Stimulated activated naive CD8-positive, alpha-beta T cell treated with anti-CD3 and anti-CD28 coated beads, Interleukin-15, Interleukin-2, amounts not matched to agents 100 ng/mL and 50 ng/mL, for 24 hours (primary cell): ENCODE measurements at regions not wholly inside any gene's neighbourhood (a gene's known extent, or its start where the extent isn't known, plus 50 kb on each side); places are given as distances from the start of the nearest gene placed in this dataset.

Source experiments
- H3K27ac Mint-ChIP-seq: one replicate; pipeline ENCODE4 v1.8.0; 2021; ENCODE audit warnings: mild to moderate bottlenecking, mixed read lengths
- H3K27me3 Mint-ChIP-seq: one replicate; pipeline ENCODE4 v1.8.0; 2021; ENCODE audit warnings: mixed read lengths
- H3K36me3 Mint-ChIP-seq: one replicate; pipeline ENCODE4 v1.8.0; 2021; ENCODE audit warnings: low read depth, mixed read lengths
- H3K4me1 Mint-ChIP-seq: one replicate; pipeline ENCODE4 v1.8.0; 2021; ENCODE audit warnings: low read depth, mixed read lengths
- H3K4me3 Mint-ChIP-seq: one replicate; pipeline ENCODE4 v1.8.0; 2021; ENCODE audit warnings: mild to moderate bottlenecking, mixed read lengths
- H3K9me3 Mint-ChIP-seq: one replicate; pipeline ENCODE4 v1.8.0; 2021; ENCODE audit warnings: mixed read lengths

GRCh38 chr13:26946684-26947343 lies 186.2 kb upstream of the GPR12 start:
- H3K36me3 Mint-ChIP-seq: no peaks in the 10 kb centered on the region
- H3K4me1 Mint-ChIP-seq: no peaks in the 10 kb centered on the region
- H3K27ac Mint-ChIP-seq: no peak overlapping the region
- H3K9me3 Mint-ChIP-seq: no peaks in the 10 kb centered on the region
- no peaks in the 10 kb centered on the region for H3K27me3 Mint-ChIP-seq
- H3K4me3 Mint-ChIP-seq: no peak overlapping the region

DNA sequence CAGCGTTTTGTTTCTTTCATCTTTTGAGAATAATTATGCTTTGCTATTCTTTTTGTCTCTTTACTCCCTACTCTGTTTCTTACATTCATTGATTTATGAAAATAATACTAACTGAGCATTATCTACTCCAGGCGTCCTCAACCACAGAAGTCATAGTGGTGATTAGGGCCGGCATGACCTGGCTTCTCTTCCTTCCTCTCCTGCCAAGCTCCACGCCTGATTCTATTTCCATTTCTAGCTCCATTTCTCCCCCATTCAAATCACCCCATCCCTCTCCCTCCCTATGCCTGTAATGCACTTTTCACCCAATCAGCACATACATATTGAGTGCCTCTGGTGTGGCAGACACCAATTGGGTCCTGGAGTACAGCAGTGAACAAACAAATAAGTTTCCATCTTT lies 183.2 kb upstream of the GPR12 start:
- no peak overlapping the region for H3K4me3 Mint-ChIP-seq
- no peaks in the 10 kb centered on the region for H3K9me3 Mint-ChIP-seq
- no peaks in the 10 kb centered on the region for H3K36me3 Mint-ChIP-seq
- H3K4me1 Mint-ChIP-seq: no peaks in the 10 kb centered on the region
- no peak overlapping the region for H3K27ac Mint-ChIP-seq
- no peaks in the 10 kb centered on the region for H3K27me3 Mint-ChIP-seq

- Mint-ChIP-seq H3K4me3 (no peak overlapping the region), H3K27me3 (no peaks in the 10 kb centered on the region), H3K27ac (no peak overlapping the region), H3K36me3 (no peaks in the 10 kb centered on the region), H3K9me3 (no peaks in the 10 kb centered on the region), H3K4me1 (no peaks in the 10 kb centered on the region)
These were observed 181.6 kb upstream of the GPR12 start for GRCh38 chr13:26942184-26942583.

DNA sequence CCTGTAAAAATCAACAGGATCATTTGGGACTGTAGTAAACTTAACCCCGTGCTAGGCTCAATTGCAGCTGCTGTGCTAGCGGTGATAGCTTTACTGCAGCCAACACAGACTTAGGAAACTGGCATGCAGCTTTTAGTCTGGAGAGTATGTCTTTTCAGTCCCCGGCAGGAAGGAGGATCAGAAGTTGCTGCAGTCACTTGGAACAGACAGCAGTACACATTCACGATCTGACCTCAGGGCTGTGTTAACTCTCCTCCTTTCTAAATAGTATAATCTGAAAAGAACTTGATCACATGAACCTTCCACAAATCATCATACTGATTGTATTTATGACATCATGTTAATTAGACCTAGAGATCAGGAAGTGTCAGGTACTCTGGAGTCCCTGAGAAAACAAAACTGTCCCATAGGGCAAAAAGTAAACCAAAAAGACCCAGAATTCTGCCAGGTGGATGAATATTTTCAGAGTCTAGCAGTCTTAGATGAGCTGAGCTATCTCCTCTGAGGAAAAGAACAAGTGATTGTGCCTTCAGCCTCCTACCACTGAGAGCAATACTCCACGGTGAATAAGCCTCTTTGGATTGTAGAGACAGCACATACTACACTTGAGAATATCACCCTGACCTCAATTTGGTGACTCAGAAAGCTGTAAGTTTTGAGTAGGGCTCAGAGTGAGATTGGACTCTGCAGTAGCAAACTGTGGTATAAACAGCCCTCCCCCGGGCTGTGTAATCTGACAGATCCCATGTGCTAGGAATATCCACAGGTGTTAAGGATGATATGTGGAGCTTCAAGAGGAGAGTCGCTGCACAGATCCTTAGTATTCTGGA lies 181.0 kb upstream of the GPR12 start:
- Mint-ChIP-seq H3K36me3 (no peaks in the 10 kb centered on the region), H3K9me3 (no peaks in the 10 kb centered on the region), H3K4me1 (no peaks in the 10 kb centered on the region), H3K27ac (no peak overlapping the region), H3K4me3 (no peak overlapping the region), H3K27me3 (no peaks in the 10 kb centered on the region)

DNA sequence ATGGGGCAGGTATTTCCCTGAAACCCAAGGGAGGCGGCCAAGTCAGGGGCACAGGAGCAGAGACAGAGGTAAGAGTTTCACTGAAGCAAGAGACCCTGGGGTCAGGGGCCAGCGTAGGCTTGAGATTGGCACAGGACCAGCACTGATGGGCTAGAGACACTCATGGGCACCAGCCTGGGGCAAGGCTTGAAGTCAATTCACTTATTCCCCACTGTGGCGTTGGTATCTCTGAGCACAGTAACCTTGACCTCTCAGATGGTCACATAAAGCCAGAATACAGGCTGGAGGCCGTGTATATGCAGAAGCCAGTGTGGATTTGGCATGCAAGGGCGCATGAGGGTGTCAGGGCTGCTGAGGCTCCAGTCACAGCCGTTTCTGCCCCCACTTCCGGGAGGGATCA lies 173.5 kb upstream of the GPR12 start:
- Mint-ChIP-seq H3K9me3 (peaks cover 4% of the 10 kb centered on the region), H3K27ac (no peak overlapping the region), H3K4me1 (no peaks in the 10 kb centered on the region), H3K27me3 (peaks cover 2% of the 10 kb centered on the region), H3K4me3 (no peak overlapping the region), H3K36me3 (no peaks in the 10 kb centered on the region)

- H3K36me3 Mint-ChIP-seq: no peaks in the 10 kb centered on the region
- no peak overlapping the region for H3K4me3 Mint-ChIP-seq
- no peaks in the 10 kb centered on the region for H3K4me1 Mint-ChIP-seq
- H3K27ac Mint-ChIP-seq: no peak overlapping the region
- peaks cover 2% of the 10 kb centered on the region for H3K27me3 Mint-ChIP-seq
- peaks cover 4% of the 10 kb centered on the region for H3K9me3 Mint-ChIP-seq
These were observed 171.9 kb upstream of the GPR12 start for GRCh38 chr13:26932465-26932864.

DNA sequence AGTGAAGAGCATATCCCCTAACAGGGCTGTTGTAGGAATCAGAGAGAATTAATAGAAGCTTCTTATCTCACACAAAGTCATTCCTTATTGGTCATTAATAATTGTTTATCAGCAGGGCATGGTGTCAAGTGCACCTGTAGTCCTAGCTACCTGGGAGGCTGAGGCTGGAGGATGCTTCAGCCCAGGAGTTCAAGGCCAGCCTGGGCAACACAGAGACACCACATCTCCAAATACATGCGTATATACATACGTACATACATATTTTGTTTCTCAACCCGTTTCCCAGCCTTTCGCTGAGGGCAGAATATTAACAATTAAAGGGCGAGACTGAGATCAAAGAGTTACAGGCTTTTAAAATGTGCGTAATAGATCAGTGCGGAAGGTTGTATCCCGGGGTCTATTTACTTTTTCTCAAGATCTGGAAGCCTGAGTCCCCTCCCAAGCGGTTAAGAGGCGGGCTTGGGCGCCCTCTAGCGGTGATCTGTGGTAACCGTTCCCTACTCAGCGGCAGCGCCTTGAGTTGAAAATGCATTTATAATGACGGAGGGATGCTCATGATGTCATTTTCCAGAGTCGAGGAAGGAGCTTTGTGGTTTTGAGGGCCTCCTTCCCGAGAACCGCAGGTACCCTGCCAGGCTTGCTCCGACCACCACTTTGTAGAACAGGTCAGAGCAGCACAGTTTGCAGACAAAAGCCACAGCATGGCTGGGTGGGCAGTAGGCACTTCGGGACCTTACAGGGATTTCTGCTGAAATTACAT lies 169.6 kb upstream of the GPR12 start:
- Mint-ChIP-seq H3K27ac (no peak overlapping the region), H3K9me3 (no peaks in the 10 kb centered on the region), H3K4me3 (no peak overlapping the region), H3K27me3 (peaks cover 6% of the 10 kb centered on the region), H3K36me3 (no peaks in the 10 kb centered on the region), H3K4me1 (no peaks in the 10 kb centered on the region)

- Mint-ChIP-seq H3K36me3 (no peaks in the 10 kb centered on the region), H3K4me3 (no peak overlapping the region)
These were observed 166.9 kb upstream of the GPR12 start for GRCh38 chr13:26927511-26927910.

DNA sequence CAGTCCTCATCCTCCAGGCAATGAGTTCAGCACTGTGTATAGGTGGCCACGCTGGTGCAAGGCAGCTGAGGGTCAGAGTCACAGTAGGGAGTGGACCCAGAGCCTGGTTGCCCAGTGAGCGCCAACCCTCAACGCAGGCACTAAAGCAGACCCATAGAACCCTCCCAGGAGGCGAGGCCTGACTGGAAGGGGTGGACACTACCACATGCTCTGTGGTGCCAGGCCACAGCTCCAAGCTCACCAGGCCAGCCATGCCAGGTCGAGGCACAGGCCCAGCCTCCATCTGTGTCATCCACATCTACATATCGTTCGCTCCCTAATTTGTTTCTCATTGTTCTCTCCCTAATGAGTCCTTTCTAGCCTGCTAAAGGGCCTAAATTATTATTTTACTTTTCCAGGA lies 165.8 kb upstream of the GPR12 start:
- Mint-ChIP-seq H3K4me3 (no peak overlapping the region), H3K27ac (no peak overlapping the region), H3K4me1 (no peaks in the 10 kb centered on the region), H3K27me3 (peaks cover 12% of the 10 kb centered on the region), H3K36me3 (no peaks in the 10 kb centered on the region), H3K9me3 (no peaks in the 10 kb centered on the region)

More at GRCh38 chr13:26927511-26927910, 166.9 kb upstream of the GPR12 start:
- Mint-ChIP-seq H3K27ac (no peak overlapping the region), H3K4me1 (no peaks in the 10 kb centered on the region), H3K9me3 (no peaks in the 10 kb centered on the region), H3K27me3 (peaks cover 12% of the 10 kb centered on the region)

- Mint-ChIP-seq H3K36me3 (no peaks in the 10 kb centered on the region), H3K27me3 (peaks cover 10% of the 10 kb centered on the region), H3K4me1 (no peaks in the 10 kb centered on the region), H3K4me3 (no peak overlapping the region), H3K9me3 (no peaks in the 10 kb centered on the region), H3K27ac (no peak overlapping the region)
These were observed 163.4 kb upstream of the GPR12 start for GRCh38 chr13:26923824-26924605.

GRCh38 chr13:26921918-26922317 lies 161.3 kb upstream of the GPR12 start:
- Mint-ChIP-seq H3K4me3 (no peak overlapping the region), H3K27me3 (peaks cover 10% of the 10 kb centered on the region), H3K4me1 (no peaks in the 10 kb centered on the region), H3K27ac (no peak overlapping the region), H3K9me3 (no peaks in the 10 kb centered on the region), H3K36me3 (no peaks in the 10 kb centered on the region)

GRCh38 chr13:26920614-26921355 lies 160.2 kb upstream of the GPR12 start:
- no peak overlapping the region for H3K4me3 Mint-ChIP-seq
- H3K27ac Mint-ChIP-seq: no peak overlapping the region

GRCh38 chr13:26919732-26920131 lies 159.1 kb upstream of the GPR12 start:
- peaks cover 6% of the 10 kb centered on the region for H3K27me3 Mint-ChIP-seq
- no peaks in the 10 kb centered on the region for H3K9me3 Mint-ChIP-seq
- no peak overlapping the region for H3K4me3 Mint-ChIP-seq
- peaks cover 4% of the 10 kb centered on the region for H3K4me1 Mint-ChIP-seq
- H3K36me3 Mint-ChIP-seq: no peaks in the 10 kb centered on the region
- no peak overlapping the region for H3K27ac Mint-ChIP-seq

More at GRCh38 chr13:26920614-26921355, 160.2 kb upstream of the GPR12 start:
- H3K27me3 Mint-ChIP-seq: peaks cover 10% of the 10 kb centered on the region
- H3K4me1 Mint-ChIP-seq: no peaks in the 10 kb centered on the region
- H3K36me3 Mint-ChIP-seq: no peaks in the 10 kb centered on the region
- H3K9me3 Mint-ChIP-seq: no peaks in the 10 kb centered on the region

GRCh38 chr13:26919311-26919710 lies 158.7 kb upstream of the GPR12 start:
- H3K4me3 Mint-ChIP-seq: no peak overlapping the region
- H3K4me1 Mint-ChIP-seq: peaks cover 8% of the 10 kb centered on the region
- peaks cover 3% of the 10 kb centered on the region for H3K27me3 Mint-ChIP-seq
- H3K27ac Mint-ChIP-seq: no peak overlapping the region
- no peaks in the 10 kb centered on the region for H3K9me3 Mint-ChIP-seq
- no peaks in the 10 kb centered on the region for H3K36me3 Mint-ChIP-seq
